Keratinocyte (primary cell): ENCODE measurements at regions not wholly inside any gene's neighbourhood (a gene's known extent, or its start where the extent isn't known, plus 50 kb on each side); places are given as distances from the start of the nearest gene placed in this dataset.

Experiments
- DNase-seq: peaks from one replicate; pipeline ENCODE4 v3.0.0-alpha.2; 2011; ENCODE audit warnings: low read depth, missing footprints, low spot score
- FAIRE-seq: peaks from 2 replicates; lab custom pipeline; 2011; peaks lifted over from hg19 to GRCh38; lab: Jason Lieb, UNC
- H2AFZ ChIP-seq: 2 replicates; pipeline ENCODE4 v1.6.0; 2012; ENCODE audit warnings: low read length, control low read depth, inconsistent platforms; ENCODE audit not compliant: control insufficient read depth
- H3K27ac ChIP-seq: 2 replicates; pipeline ENCODE4 v1.5.1; 2011; ENCODE audit warnings: low read length; ENCODE audit not compliant: control insufficient read depth, insufficient read depth
- H3K27me3 ChIP-seq: 3 replicates; pipeline ENCODE4 v1.6.0; 2011; ENCODE audit warnings: low read length; ENCODE audit not compliant: control insufficient read depth, insufficient read depth; ENCODE audit errors: extremely low read depth
- H3K36me3 ChIP-seq, 2 experiments: 2 replicates in 1 of 2; 3 replicates in 1 of 2; pipeline ENCODE4 v1.5.1; 2011; ENCODE audit warnings: low read length in 2 of 2, mild to moderate bottlenecking in 1 of 2; ENCODE audit not compliant: control insufficient read depth in 2 of 2, insufficient read depth in 2 of 2; ENCODE audit errors: extremely low read depth in 1 of 2
- H3K4me1 ChIP-seq: 3 replicates; pipeline ENCODE4 v1.5.1; 2011; ENCODE audit warnings: low read length; ENCODE audit not compliant: control insufficient read depth, insufficient read depth; ENCODE audit errors: extremely low read depth
- H3K4me2 ChIP-seq: 3 replicates; pipeline ENCODE4 v1.6.0; 2011; ENCODE audit warnings: low read depth, low read length; ENCODE audit not compliant: control insufficient read depth, insufficient read depth; ENCODE audit errors: extremely low read depth
- H3K4me3 ChIP-seq, 3 experiments: fragments of 200-600 bp in 1 of 3; sonication (generic) in 1 of 3; 2 replicates in 2 of 3; 3 replicates in 1 of 3; pipeline ENCODE4 v1.5.1; 2011 to 2016; ENCODE audit warnings: low read length in 3 of 3, mild to moderate bottlenecking in 3 of 3, control low read depth in 2 of 3, inconsistent platforms in 1 of 3, low read depth in 1 of 3, mixed read lengths in 1 of 3, mixed run types in 1 of 3, moderate library complexity in 1 of 3; ENCODE audit not compliant: control insufficient read depth in 2 of 3, insufficient read depth in 2 of 3; ENCODE audit errors: extremely low read depth in 1 of 3
- H3K79me2 ChIP-seq: 2 replicates; pipeline ENCODE4 v1.6.0; 2012; ENCODE audit warnings: low read length; ENCODE audit not compliant: control insufficient read depth, insufficient read depth
- H3K9ac ChIP-seq: 3 replicates; pipeline ENCODE4 v1.6.0; 2011; ENCODE audit warnings: low read length; ENCODE audit not compliant: control insufficient read depth, insufficient read depth; ENCODE audit errors: extremely low read depth
- H3K9me1 ChIP-seq: 3 replicates; pipeline ENCODE4 v1.6.0; 2011; ENCODE audit warnings: low read length; ENCODE audit not compliant: control insufficient read depth, insufficient read depth; ENCODE audit errors: extremely low read depth
- H3K9me3 ChIP-seq: 2 replicates; pipeline ENCODE4 v1.5.1; 2012; ENCODE audit warnings: low read depth, low read length; ENCODE audit not compliant: control insufficient read depth
- H4K20me1 ChIP-seq: 3 replicates; pipeline ENCODE4 v1.6.0; 2011; ENCODE audit warnings: low read length; ENCODE audit not compliant: control insufficient read depth, insufficient read depth; ENCODE audit errors: extremely low read depth
- CTCF ChIP-seq, 3 experiments: IDR thresholded peaks in 1 of 3; conservative IDR thresholded peaks in 1 of 3; optimal IDR thresholded peaks in 1 of 3; 2 replicates in 2 of 3; 3 replicates in 1 of 3; pipeline versions ENCODE3 to v1.5.1; 2011; ENCODE audit warnings: low read length in 3 of 3, mild to moderate bottlenecking in 3 of 3, moderate library complexity in 2 of 3, control low read depth in 1 of 3, inconsistent platforms in 1 of 3; ENCODE audit not compliant: insufficient read depth in 2 of 3; ENCODE audit errors: extremely low read depth in 1 of 3
- EZH2 ChIP-seq: IDR thresholded peaks from one replicate; pipeline ENCODE4 v1.6.1; 2012; ENCODE audit warnings: inconsistent platforms, mild to moderate bottlenecking, low read length, moderate library complexity
- dilution Hi-C: fragments of 300-500 bp; cut with MboI; formaldehyde crosslinking; loops from one replicate; pipeline ENCODE4 v1.7.0; 2020; ENCODE audit warnings: low sequenced_read_pairs; ENCODE audit not compliant: extremely low pct_ligation_motif_present

- Histone ChIP-seq H3K79me2 (no peaks in the 10 kb centered on the region), H3K36me3 (no peaks in the 10 kb centered on the region), H3K27ac (no peak overlapping the region), H3K4me3 (no peak overlapping the region), H3K27me3 (no peaks in the 10 kb centered on the region), H4K20me1 (no peaks in the 10 kb centered on the region), H3K9ac (no peak overlapping the region), H2AFZ (no peak overlapping the region), H3K9me3 (no peaks in the 10 kb centered on the region), H3K4me1 (no peaks in the 10 kb centered on the region), H3K4me2 (no peak overlapping the region), H3K9me1 (no peaks in the 10 kb centered on the region)
- dilution Hi-C loops, result no loop called here
- DNase-seq, result no peak
- TF ChIP-seq EZH2, result no peak
- no peak for TF ChIP-seq CTCF (optimal IDR thresholded peaks at IDR 0.05 in 1 of 3, IDR thresholded peaks at IDR 0.05 in 1 of 3, conservative IDR thresholded peaks at IDR 0.05 in 1 of 3; ENCODE audit: extremely low read depth in 1 of 3, insufficient read depth in 2 of 3, low read length in 3 of 3)
- FAIRE-seq, result no peak
Measured at GRCh38 chr11:116449522-116449921, 323.3 kb downstream of the BUD13 start.

GRCh38 chr11:116446048-116446941 lies 326.5 kb downstream of the BUD13 start:
- H4K20me1 ChIP-seq, result no peaks in the 10 kb centered on the region
- no peak overlapping the region for H2AFZ ChIP-seq
- TF ChIP-seq EZH2 (no peak), CTCF (optimal IDR thresholded peaks at IDR 0.05 in 1 of 3, IDR thresholded peaks at IDR 0.05 in 1 of 3, conservative IDR thresholded peaks at IDR 0.05 in 1 of 3; ENCODE audit: extremely low read depth in 1 of 3, insufficient read depth in 2 of 3, low read length in 3 of 3) (no peak)
- H3K27ac ChIP-seq, result no peak overlapping the region
- H3K4me1 ChIP-seq, result no peaks in the 10 kb centered on the region
- H3K4me2 ChIP-seq, result no peak overlapping the region
- no peak overlapping the region for H3K9ac ChIP-seq
- H3K9me1 ChIP-seq, result no peaks in the 10 kb centered on the region
- no peaks in the 10 kb centered on the region for H3K79me2 ChIP-seq
- no peak for DNase-seq
- no peaks in the 10 kb centered on the region for H3K36me3 ChIP-seq
- H3K27me3 ChIP-seq, result no peaks in the 10 kb centered on the region
- dilution Hi-C loops, result no loop called here
- FAIRE-seq, result no peak
- no peak overlapping the region for H3K4me3 ChIP-seq
- no peaks in the 10 kb centered on the region for H3K9me3 ChIP-seq
